Neural crest cell (in vitro differentiated cells): ENCODE measurements at regions not wholly inside any gene's neighbourhood (a gene's known extent, or its start where the extent isn't known, plus 50 kb on each side); places are given as distances from the start of the nearest gene placed in this dataset.
A peak's percentile ranks its signal among the peaks of the same experiment; 100 is the strongest.

Experiments used
- DNase-seq: peaks from one replicate; pipeline ENCODE4 v3.0.0; 2021; ENCODE audit warnings: low read depth, mixed read lengths, low spot score
- H3K27ac Mint-ChIP-seq: one replicate; pipeline ENCODE4 v1.8.0; 2021; ENCODE audit warnings: mild to moderate bottlenecking, mixed read lengths; ENCODE audit not compliant: unreplicated experiment
- H3K27me3 Mint-ChIP-seq: 2 replicates; pipeline ENCODE4 v1.8.0; 2021; ENCODE audit warnings: low read depth, mild to moderate bottlenecking, mixed read lengths
- H3K36me3 Mint-ChIP-seq: 2 replicates; pipeline ENCODE4 v1.8.0; 2021; ENCODE audit warnings: low read depth, mild to moderate bottlenecking, mixed read lengths
- H3K4me1 Mint-ChIP-seq: 2 replicates; pipeline ENCODE4 v1.8.0; 2021; ENCODE audit warnings: mixed read lengths
- H3K4me3 Mint-ChIP-seq: one replicate; pipeline ENCODE4 v1.8.0; 2021; ENCODE audit warnings: mild to moderate bottlenecking, mixed read lengths
- H3K9me3 Mint-ChIP-seq: 2 replicates; pipeline ENCODE4 v1.8.0; 2021; ENCODE audit warnings: mixed read lengths
- TF ChIP-seq, protein P1 (sequence below): fragments of 200-600 bp; sonication (generic); conservative IDR thresholded peaks from 2 replicates; pipeline ENCODE4 v1.5.0; 2021; ENCODE audit warnings: antibody characterized with exemption, mild to moderate bottlenecking

DNA sequence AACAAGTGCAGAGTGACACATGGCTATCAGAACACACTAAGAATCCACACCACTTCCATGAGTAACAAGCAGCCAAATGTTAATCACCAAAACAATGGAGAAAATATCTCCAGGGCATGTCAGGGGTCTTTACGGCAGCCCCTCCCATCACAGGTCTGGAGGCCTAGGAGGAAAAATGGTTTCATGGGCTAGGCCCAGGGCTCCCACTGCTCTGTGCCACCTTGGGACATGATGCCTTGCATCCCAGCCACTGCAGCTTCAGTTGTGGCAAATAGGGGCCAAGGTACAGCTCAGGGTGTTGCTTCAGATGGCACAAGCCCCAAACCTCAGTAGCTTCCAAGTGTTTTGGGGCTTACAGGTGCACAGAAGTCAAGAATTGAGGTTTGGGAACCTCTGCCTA, 66.6 kb downstream of the NEURL3 start:
- Mint-ChIP-seq H3K4me3 (no peak overlapping the region), H3K27ac (no peak overlapping the region), H3K4me1 (no peaks in the 10 kb centered on the region), H3K36me3 (peaks cover 9% of the 10 kb centered on the region), H3K27me3 (no peaks in the 10 kb centered on the region), H3K9me3 (peaks cover 21% of the 10 kb centered on the region)
- DNase-seq, result no peak
- TF ChIP-seq, protein P1, sequence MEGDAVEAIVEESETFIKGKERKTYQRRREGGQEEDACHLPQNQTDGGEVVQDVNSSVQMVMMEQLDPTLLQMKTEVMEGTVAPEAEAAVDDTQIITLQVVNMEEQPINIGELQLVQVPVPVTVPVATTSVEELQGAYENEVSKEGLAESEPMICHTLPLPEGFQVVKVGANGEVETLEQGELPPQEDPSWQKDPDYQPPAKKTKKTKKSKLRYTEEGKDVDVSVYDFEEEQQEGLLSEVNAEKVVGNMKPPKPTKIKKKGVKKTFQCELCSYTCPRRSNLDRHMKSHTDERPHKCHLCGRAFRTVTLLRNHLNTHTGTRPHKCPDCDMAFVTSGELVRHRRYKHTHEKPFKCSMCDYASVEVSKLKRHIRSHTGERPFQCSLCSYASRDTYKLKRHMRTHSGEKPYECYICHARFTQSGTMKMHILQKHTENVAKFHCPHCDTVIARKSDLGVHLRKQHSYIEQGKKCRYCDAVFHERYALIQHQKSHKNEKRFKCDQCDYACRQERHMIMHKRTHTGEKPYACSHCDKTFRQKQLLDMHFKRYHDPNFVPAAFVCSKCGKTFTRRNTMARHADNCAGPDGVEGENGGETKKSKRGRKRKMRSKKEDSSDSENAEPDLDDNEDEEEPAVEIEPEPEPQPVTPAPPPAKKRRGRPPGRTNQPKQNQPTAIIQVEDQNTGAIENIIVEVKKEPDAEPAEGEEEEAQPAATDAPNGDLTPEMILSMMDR, result no peak

DNA sequence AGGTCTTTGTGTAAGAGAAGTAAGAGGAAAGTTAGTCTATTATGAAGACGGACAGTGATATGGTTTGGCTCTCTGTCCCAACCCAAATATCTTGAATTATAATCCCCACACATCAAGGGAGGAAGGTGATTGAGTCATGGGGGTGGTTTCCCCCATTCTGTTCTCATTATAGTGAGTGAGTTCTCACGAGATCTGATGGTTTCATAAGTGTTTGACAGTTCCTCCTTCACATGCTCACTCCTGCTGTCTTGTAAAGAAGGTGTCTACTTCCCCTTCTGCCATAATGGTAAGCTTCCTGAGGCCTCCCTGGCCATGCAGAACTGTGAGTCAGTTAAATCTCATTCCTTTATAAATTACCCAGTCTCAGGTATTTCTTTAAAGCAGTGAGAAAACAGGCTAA, 67.6 kb downstream of the NEURL3 start:
- no peak overlapping the region for H3K27ac Mint-ChIP-seq
- H3K4me3 Mint-ChIP-seq, result no peak overlapping the region
- no peaks in the 10 kb centered on the region for H3K27me3 Mint-ChIP-seq
- H3K36me3 Mint-ChIP-seq, result peaks cover 9% of the 10 kb centered on the region
- H3K9me3 Mint-ChIP-seq, result peaks cover 18% of the 10 kb centered on the region
- H3K4me1 Mint-ChIP-seq, result no peaks in the 10 kb centered on the region
- TF ChIP-seq, protein P1, result no peak
- no peak for DNase-seq

DNA sequence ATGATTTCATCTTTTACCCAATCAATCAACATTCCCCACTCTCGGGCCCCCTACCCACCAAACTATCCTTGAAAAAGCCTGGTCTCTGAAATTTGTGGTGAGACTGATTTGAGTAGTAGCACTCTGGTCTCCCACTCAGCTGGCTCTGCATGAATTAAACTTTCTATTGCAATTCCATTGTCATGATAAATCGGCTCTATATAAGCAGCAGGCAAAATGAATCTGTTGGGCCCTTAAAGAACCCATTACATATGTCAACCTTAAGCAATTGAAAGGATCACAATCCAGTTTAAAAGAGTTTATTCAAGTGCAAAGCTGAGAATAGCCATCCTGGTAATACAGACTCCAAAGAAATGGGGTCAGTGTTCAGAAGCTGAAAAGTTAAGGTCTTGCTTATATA, 68.2 kb downstream of the NEURL3 start:
- H3K4me3 Mint-ChIP-seq, result no peak overlapping the region

DNA sequence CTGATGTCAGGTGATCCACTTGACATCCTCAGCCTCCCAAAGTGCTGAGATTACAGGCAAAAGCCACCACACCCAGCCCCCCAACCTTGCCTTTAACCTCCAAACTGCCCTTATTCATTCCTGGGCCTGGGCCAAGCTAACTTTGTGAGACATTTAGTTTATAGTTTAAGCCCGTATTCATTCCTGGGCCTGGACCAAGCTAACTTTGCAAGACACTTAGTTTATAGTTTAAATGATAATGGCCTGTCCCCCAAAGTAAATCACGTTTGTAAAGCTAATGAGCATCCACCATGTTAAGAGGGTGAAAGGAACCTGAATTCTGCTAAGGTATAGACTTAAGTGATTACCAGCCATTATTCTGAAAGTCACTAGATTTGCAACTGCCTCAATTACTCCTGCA, 68.7 kb downstream of the NEURL3 start:
- Mint-ChIP-seq H3K27me3 (no peaks in the 10 kb centered on the region), H3K9me3 (peaks cover 18% of the 10 kb centered on the region), H3K4me3 (no peak overlapping the region), H3K4me1 (no peaks in the 10 kb centered on the region), H3K36me3 (peaks cover 9% of the 10 kb centered on the region), H3K27ac (no peak overlapping the region)
- no peak for DNase-seq
- TF ChIP-seq, protein P1, result no peak

More for the DNA sequence above, 68.2 kb downstream of the NEURL3 start:
- peaks cover 18% of the 10 kb centered on the region for H3K9me3 Mint-ChIP-seq
- no peaks in the 10 kb centered on the region for H3K27me3 Mint-ChIP-seq
- DNase-seq, result no peak
- TF ChIP-seq, protein P1, result no peak
- peaks cover 9% of the 10 kb centered on the region for H3K36me3 Mint-ChIP-seq
- no peaks in the 10 kb centered on the region for H3K4me1 Mint-ChIP-seq
- H3K27ac Mint-ChIP-seq, result no peak overlapping the region

DNA sequence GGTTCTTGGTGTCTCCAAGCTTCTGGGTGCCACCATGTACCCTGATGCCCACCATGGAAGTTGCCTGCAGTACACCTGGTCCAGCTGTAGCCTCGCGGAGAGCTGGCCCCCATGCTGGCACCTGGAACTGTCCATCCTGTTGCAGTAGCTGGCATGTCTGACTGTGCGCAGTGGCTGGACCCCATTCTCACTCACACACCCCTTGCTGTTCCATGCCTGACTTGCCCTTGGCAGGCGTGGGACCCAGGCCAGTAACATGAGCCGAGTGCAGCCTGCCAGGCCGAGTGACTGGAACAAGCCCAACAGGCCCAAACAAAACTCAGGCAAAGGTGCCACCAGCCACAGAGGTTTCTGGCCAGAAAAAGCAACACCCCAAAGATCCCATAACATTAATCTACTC, 73.8 kb downstream of the NEURL3 start:
- Mint-ChIP-seq H3K27ac (peak overlapping the region; percentile 60), H3K9me3 (no peaks in the 10 kb centered on the region), H3K4me1 (no peaks in the 10 kb centered on the region), H3K4me3 (no peak overlapping the region), H3K27me3 (no peaks in the 10 kb centered on the region), H3K36me3 (no peaks in the 10 kb centered on the region)
- TF ChIP-seq, protein P1, result no peak
- no peak for DNase-seq
